Endothelial cell of umbilical vein (primary cell): ENCODE measurements at regions not wholly inside any gene's neighbourhood (a gene's known extent, or its start where the extent isn't known, plus 50 kb on each side); places are given as distances from the start of the nearest gene placed in this dataset.

Experiments
- BruUV-seq: library from RNA; stranded (reverse); fragments of 400-500 nt; replicated peaks from 2 replicates; lab custom pipeline; 2021; lab: Mats Ljungman, UMichigan
- CTCF ChIA-PET: fragments of 300-600, 350-600 bp; sonication (Branson Sonifier 250); formaldehyde crosslinking; loops from one replicate; lab custom pipeline; 2021; ENCODE audit warnings: antibody characterized with exemption, inconsistent platforms; lab: Charles Lee
- POLR2A ChIA-PET: fragments of 300-600, 350-600 bp; sonication (Branson Sonifier 250); formaldehyde crosslinking; loops from one replicate; lab custom pipeline; 2021; ENCODE audit warnings: antibody characterized with exemption, inconsistent platforms; lab: Charles Lee
- DNase-seq: peaks from one replicate; pipeline ENCODE4 v3.0.0-alpha.2; 2011; ENCODE audit warnings: low read depth, low spot score
- FAIRE-seq: peaks from 2 replicates; lab custom pipeline; 2011; peaks lifted over from hg19 to GRCh38; lab: Jason Lieb, UNC
- H2AFZ ChIP-seq: 2 replicates; pipeline ENCODE4 v1.6.0; 2012; ENCODE audit warnings: low read depth, low read length, control low read depth, inconsistent platforms
- H3K27ac ChIP-seq: 2 replicates; pipeline ENCODE4 v1.5.1; 2011; ENCODE audit warnings: low read depth, mild to moderate bottlenecking, control low read depth, low read length, moderate library complexity; ENCODE audit not compliant: insufficient read depth
- H3K27me3 ChIP-seq, 2 experiments: 2 replicates each; pipeline versions ENCODE4 v1.6.0 to v1.6.1; 2011; ENCODE audit warnings: low read length in 2 of 2, mixed read lengths in 1 of 2; ENCODE audit not compliant: control insufficient read depth in 2 of 2, insufficient read depth in 2 of 2
- H3K36me3 ChIP-seq, 2 experiments: 2 replicates in 1 of 2; 3 replicates in 1 of 2; pipeline ENCODE4 v1.5.1; 2011; ENCODE audit warnings: low read length in 2 of 2, mild to moderate bottlenecking in 1 of 2, moderate library complexity in 1 of 2; ENCODE audit not compliant: control insufficient read depth in 2 of 2, insufficient read depth in 2 of 2; ENCODE audit errors: extremely low read depth in 1 of 2
- H3K4me1 ChIP-seq: 3 replicates; pipeline ENCODE4 v1.5.1; 2011; ENCODE audit warnings: mild to moderate bottlenecking, low read length; ENCODE audit not compliant: control insufficient read depth, insufficient read depth; ENCODE audit errors: extremely low read depth
- H3K4me2 ChIP-seq: 2 replicates; pipeline ENCODE4 v1.6.1; 2011; ENCODE audit warnings: low read length, control low read depth, mixed read lengths; ENCODE audit not compliant: insufficient read depth
- H3K4me3 ChIP-seq, 3 experiments: fragments of 200-600 bp in 1 of 3; sonication (generic), shearing (Covaris generic) in 1 of 3; replicated peaks in 1 of 3; 2 replicates each; pipeline ENCODE4 v1.5.1; 2011 to 2016; ENCODE audit warnings: control low read depth in 3 of 3, low read length in 3 of 3, mild to moderate bottlenecking in 2 of 3, inconsistent platforms in 1 of 3, low read depth in 1 of 3, moderate library complexity in 1 of 3; ENCODE audit not compliant: insufficient read depth in 1 of 3
- H3K79me2 ChIP-seq: 2 replicates; pipeline ENCODE4 v1.6.0; 2012; ENCODE audit warnings: low read length, inconsistent platforms; ENCODE audit not compliant: control insufficient read depth, insufficient read depth
- H3K9ac ChIP-seq: replicated peaks from 2 replicates; pipeline ENCODE3; 2011; ENCODE audit warnings: low read length, control low read depth; ENCODE audit not compliant: insufficient read depth; ENCODE audit errors: extremely low read depth
- H3K9me1 ChIP-seq: replicated peaks from 3 replicates; pipeline ENCODE4 v1.6.0; 2011; ENCODE audit warnings: mild to moderate bottlenecking, low read length; ENCODE audit not compliant: control insufficient read depth, insufficient read depth; ENCODE audit errors: extremely low read depth
- H3K9me3 ChIP-seq: replicated peaks from 2 replicates; pipeline ENCODE4 v1.5.1; 2012; ENCODE audit warnings: low read length, inconsistent platforms; ENCODE audit not compliant: control insufficient read depth, insufficient read depth
- H4K20me1 ChIP-seq: replicated peaks from 2 replicates; pipeline ENCODE3; 2011; ENCODE audit warnings: mild to moderate bottlenecking, low read length; ENCODE audit not compliant: control insufficient read depth, insufficient read depth; ENCODE audit errors: extremely low read depth
- CTCF ChIP-seq, 2 donors: IDR thresholded peaks; 1 replicate in 1 of 2; 2 replicates in 1 of 2; pipeline ENCODE4 v1.5.1; 2011; ENCODE audit warnings: low read length in 2 of 2, mild to moderate bottlenecking in 2 of 2, moderate library complexity in 2 of 2, control low read depth in 1 of 2, inconsistent platforms in 1 of 2, low read depth in 1 of 2; ENCODE audit not compliant: insufficient read depth in 1 of 2; ENCODE audit errors: extremely low read depth in 1 of 2
- EZH2 ChIP-seq: IDR thresholded peaks from 2 replicates; pipeline ENCODE4 v1.6.1; 2012; ENCODE audit warnings: borderline replicate concordance, low read depth, mild to moderate bottlenecking, moderate library complexity, low read length, inconsistent platforms; ENCODE audit not compliant: severe bottlenecking
- FOS ChIP-seq: IDR thresholded peaks from 2 replicates; pipeline ENCODE4 v1.6.1; 2011; ENCODE audit warnings: mild to moderate bottlenecking, low read length, moderate library complexity, borderline replicate concordance; ENCODE audit not compliant: insufficient read depth
- GATA2 ChIP-seq: IDR thresholded peaks from 2 replicates; pipeline ENCODE4 v1.7.0; 2011; ENCODE audit warnings: low read depth, mild to moderate bottlenecking, moderate library complexity, mixed read lengths, low read length; ENCODE audit not compliant: insufficient read length, insufficient read depth
- JUN ChIP-seq: IDR thresholded peaks from 2 replicates; pipeline ENCODE4 v1.6.1; 2011; ENCODE audit warnings: borderline replicate concordance, low read depth; ENCODE audit not compliant: insufficient read length, insufficient read depth
- MAX ChIP-seq: IDR thresholded peaks from 2 replicates; pipeline ENCODE4 v1.6.1; 2011; ENCODE audit not compliant: insufficient read depth, insufficient read length
- MYC ChIP-seq: IDR thresholded peaks from one replicate; pipeline ENCODE4 v1.6.1; 2011; ENCODE audit warnings: mild to moderate bottlenecking, low read depth, low read length
- POLR2A ChIP-seq: IDR thresholded peaks from 2 replicates; pipeline ENCODE4 v1.6.1; 2012; ENCODE audit warnings: low read depth, mild to moderate bottlenecking, control low read depth, low read length
- POLR2AphosphoS5 ChIP-seq: IDR thresholded peaks from 2 replicates; pipeline ENCODE4 v1.6.1; 2012; ENCODE audit warnings: low read depth, mild to moderate bottlenecking, control low read depth, low read length, moderate library complexity; ENCODE audit not compliant: insufficient read depth
- dilution Hi-C: fragments of 300-500 bp; cut with MboI; formaldehyde crosslinking; loops from one replicate; pipeline ENCODE4 v1.15.0; 2019; ENCODE audit warnings: low sequenced_read_pairs; ENCODE audit not compliant: extremely low pct_ligation_motif_present
- intact Hi-C: fragments of 100-400 bp; cut with micrococcal nuclease; formaldehyde crosslinking; loops from one replicate; pipeline ENCODE4 v1.10.0; 2022

DNA sequence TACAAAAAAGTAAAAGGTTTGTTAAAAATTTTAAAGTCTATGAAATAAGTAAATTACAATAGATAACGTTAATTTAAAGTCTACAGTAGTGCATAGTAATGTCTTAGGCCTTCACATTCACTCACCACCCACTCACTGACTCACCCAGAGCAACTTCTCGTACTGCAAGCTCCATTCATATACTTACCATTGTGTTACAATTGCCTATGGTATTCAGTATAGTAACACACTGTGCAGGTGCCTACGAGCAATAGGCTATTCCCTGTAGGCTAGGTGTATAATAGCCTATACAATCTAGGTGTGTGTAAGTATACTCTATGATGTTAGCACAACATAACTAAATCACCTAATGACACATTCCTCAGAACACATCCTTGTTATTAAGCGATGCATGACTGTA is 435.3 kb upstream of the TMTC1 start:
- H3K27ac ChIP-seq: no peak overlapping the region
- no peaks in the 10 kb centered on the region for H3K9me3 ChIP-seq
- H3K4me1 ChIP-seq: no peaks in the 10 kb centered on the region
- CTCF ChIA-PET: no interaction called here
- H3K9me1 ChIP-seq: no peaks in the 10 kb centered on the region
- H3K4me3 ChIP-seq: no peak overlapping the region
- no peak for FAIRE-seq
- intact Hi-C loops: no loop called here
- BruUV-seq: no TSS peak
- H3K36me3 ChIP-seq: no peaks in the 10 kb centered on the region
- H4K20me1 ChIP-seq: no peaks in the 10 kb centered on the region
- peaks cover 0 to 3% of the 10 kb centered on the region in 2 experiments for H3K27me3 ChIP-seq
- TF ChIP-seq GATA2 (no peak), POLR2AphosphoS5 (no peak), CTCF (IDR thresholded peaks at IDR 0.05; ENCODE audit: extremely low read depth in 1 of 2, insufficient read depth in 1 of 2, low read depth in 1 of 2, low read length in 2 of 2) (no peak), EZH2 (no peak), MYC (no peak), POLR2A (no peak), MAX (no peak), FOS (no peak), JUN (no peak)
- H3K9ac ChIP-seq: no peak overlapping the region
- no peak overlapping the region for H2AFZ ChIP-seq
- dilution Hi-C loops: no loop called here
- no peak overlapping the region for H3K4me2 ChIP-seq
- no peaks in the 10 kb centered on the region for H3K79me2 ChIP-seq
- POLR2A ChIA-PET: no interaction called here
- no peak for DNase-seq
